ENCODE measurements at regions not wholly inside any gene's neighbourhood (a gene's known extent, or its start where the extent isn't known, plus 50 kb on each side); places are given as distances from the start of the nearest gene placed in this dataset.
A peak's percentile ranks its signal among the peaks of the same experiment; 100 is the strongest.
"Not testable (repeated sequence)": the region's sequence is repeated elsewhere in the genome, so short reads cannot be mapped to it uniquely, and the experiment has no call there.

DNA sequence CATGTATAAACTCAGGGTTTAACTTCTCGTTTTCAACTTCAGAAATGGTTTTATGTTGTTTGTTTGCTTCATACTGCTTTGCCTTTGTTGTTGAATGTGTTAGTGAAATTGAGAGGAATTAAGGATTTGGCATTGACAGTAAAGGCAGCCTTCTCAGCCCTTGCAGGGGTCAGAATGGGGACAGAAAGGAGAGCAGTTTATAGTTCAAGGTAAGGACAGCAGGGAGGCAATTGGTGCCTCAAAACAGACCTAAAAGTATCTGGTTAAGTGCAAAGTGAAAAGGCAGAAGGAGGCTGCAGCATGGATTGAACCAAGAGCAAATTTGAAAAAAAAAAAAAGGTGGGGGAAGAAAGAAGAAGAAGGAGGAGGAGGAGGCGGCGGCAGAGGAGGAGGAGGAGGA is 835.0 kb upstream of the ADGRL3 start:
- no peak for DNase-seq (ENCODE audit: low spot score)

DNA sequence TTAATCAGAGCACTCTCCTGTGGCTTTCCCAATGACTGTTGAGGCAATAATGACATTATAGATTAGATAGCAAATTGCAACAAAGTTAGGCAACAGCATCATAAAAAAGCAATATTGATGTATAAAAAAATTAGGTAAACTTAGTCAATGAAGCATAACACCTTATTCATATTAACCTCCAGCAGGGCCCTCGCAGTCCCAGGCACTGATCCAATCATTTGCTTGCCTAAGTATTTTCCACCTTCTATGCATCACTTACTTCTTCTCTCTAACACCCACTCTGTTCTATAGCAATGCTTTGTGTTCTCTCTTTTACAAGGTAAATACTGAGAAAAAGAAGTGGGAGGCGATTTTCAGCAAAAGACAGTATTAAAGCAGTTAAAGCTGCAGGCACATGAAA is 833.5 kb upstream of the ADGRL3 start:
- DNase-seq (ENCODE audit: low spot score): no peak

- no peak for DNase-seq (ENCODE audit: low spot score)
These were observed 831.1 kb upstream of the ADGRL3 start for GRCh38 chr4:60368986-60369385.

DNA sequence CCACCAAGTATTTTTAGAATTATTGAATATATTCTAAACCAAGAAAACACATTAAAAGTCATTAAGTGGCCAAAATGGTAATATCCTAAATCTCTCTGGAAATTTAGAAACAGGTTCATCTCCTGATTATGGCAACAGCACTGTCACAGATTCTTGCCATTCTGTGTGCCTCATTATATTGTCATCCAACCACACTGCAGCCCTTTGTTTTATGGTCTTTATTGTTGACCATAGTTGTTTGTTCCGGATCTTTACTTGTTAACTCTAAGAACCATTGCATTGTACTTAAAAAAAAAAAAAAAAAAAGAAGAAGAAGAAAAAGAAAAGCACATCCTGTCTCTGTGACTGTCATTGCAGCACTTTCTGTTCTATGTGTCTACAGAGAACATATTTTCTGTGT is 822.1 kb upstream of the ADGRL3 start:
- no peak for DNase-seq (ENCODE audit: low spot score)

- DNase-seq (ENCODE audit: low spot score): no peak
These were observed 815.6 kb upstream of the ADGRL3 start for GRCh38 chr4:60384516-60384915.

GRCh38 chr4:60389633-60390032 is 810.5 kb upstream of the ADGRL3 start:
- no peak for DNase-seq (ENCODE audit: low spot score)

- no peak for DNase-seq (ENCODE audit: low spot score)
These were observed 803.6 kb upstream of the ADGRL3 start for GRCh38 chr4:60396341-60397049.

GRCh38 chr4:60400593-60400992 is 799.5 kb upstream of the ADGRL3 start:
- no peak for DNase-seq (ENCODE audit: low spot score)

GRCh38 chr4:60404027-60404426 is 796.1 kb upstream of the ADGRL3 start:
- DNase-seq (ENCODE audit: low spot score): no peak

GRCh38 chr4:60422439-60422838 is 777.7 kb upstream of the ADGRL3 start:
- DNase-seq (ENCODE audit: low spot score): no peak

- DNase-seq (ENCODE audit: low spot score): not testable (repeated sequence)
These were observed 776.4 kb upstream of the ADGRL3 start for GRCh38 chr4:60423573-60424184.

- DNase-seq (ENCODE audit: low spot score): no peak
These were observed 767.2 kb upstream of the ADGRL3 start for GRCh38 chr4:60432911-60433310.

- no peak for DNase-seq (ENCODE audit: low spot score)
These were observed 757.1 kb upstream of the ADGRL3 start for GRCh38 chr4:60443068-60443467.

DNA sequence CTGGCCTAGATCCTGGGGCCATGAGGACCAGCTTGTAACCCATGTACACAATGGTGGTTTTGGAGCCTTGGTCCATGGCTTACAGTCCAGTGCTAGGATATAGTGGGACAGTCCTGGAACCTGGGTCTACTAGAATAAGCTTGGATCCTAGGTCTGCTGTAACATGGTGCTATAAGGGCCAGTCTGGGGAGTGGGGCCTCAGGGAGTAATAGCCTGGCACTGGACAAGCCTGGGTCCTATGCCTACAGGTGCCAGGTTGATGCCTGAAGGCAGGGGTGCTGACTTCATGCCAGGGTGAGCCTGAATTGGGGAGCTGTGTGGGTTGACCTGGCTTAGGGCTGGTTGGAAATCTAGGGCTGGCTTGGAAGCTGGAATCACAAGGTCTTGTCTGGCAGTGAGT is 756.3 kb upstream of the ADGRL3 start:
- no peak for DNase-seq (ENCODE audit: low spot score)

DNA sequence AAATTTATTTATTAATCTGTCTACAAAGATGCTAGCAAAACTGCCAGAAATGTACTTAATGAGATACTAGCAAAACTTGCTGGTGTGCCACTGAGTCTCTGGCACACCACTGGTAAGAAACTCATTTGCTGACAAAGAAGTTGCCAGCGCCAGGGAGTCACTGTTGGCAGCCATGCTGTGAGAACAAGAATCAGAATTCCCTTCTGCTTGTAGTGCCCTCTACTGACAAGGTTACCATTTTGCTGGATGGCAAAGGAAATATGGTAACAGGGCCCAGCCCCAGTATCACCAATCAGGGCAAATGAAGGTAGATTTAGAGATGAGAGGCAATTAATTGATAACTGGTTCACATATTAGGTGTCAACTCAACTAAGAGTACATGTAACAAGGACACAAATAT is 750.1 kb upstream of the ADGRL3 start:
- no peak for DNase-seq (ENCODE audit: low spot score)

- DNase-seq (ENCODE audit: low spot score): no peak
These were observed 747.9 kb upstream of the ADGRL3 start for GRCh38 chr4:60452266-60452665.

GRCh38 chr4:60455380-60455779 is 744.7 kb upstream of the ADGRL3 start:
- DNase-seq (ENCODE audit: low spot score): no peak

DNA sequence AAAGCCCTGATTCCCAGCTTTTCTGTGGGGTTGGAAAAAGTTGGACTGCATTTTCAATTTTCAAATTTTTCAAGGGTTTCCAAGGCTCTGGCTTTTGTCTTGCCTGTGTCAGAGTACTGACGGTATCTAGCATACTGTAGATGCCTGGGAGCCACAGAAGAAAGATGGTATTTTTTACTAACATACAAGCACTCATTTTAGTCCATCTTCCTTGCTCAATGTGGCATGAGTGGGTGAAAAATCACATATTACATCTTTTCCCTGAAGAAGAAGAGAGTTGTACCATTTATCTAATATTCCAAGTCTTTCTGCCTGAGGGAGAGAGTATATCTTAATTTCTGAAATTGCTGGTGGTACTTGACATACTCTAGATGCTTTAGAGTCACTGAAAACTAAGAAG is 738.6 kb upstream of the ADGRL3 start:
- DNase-seq (ENCODE audit: low spot score): no peak

DNA sequence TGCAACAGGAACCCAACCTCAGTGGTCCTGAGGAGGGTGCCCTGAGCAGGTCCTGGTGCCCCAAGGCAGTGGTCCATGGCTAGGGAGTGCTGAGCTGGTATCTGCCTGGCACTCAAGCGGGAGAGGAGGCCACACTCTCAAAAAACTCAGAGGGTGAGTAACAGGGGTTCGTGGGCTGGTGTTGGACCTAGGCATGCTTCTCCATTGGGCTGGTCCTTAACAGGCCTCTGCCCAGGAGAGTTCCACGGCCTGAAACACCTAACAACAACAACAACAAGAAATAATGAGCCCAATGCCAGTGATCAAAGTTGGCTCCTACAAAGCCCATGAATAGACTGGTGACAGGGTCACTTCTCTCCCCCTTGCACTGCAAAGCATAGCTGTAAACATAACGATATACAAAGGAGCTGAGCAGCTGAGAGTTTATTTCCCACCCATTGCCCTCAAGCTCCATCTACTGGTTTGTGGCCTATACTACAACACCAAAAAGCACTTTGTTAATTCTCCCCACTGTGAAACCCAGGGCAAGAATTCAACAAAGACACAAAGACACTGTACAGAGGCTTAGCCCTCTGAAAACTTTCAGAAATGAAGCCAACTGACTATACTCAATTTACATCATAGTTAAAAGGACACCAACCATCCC is 736.1 kb upstream of the ADGRL3 start:
- peak; percentile 55 for DNase-seq (ENCODE audit: low spot score)

- DNase-seq (ENCODE audit: low spot score): no peak
These were observed 717.2 kb upstream of the ADGRL3 start for GRCh38 chr4:60482921-60483351.

DNA sequence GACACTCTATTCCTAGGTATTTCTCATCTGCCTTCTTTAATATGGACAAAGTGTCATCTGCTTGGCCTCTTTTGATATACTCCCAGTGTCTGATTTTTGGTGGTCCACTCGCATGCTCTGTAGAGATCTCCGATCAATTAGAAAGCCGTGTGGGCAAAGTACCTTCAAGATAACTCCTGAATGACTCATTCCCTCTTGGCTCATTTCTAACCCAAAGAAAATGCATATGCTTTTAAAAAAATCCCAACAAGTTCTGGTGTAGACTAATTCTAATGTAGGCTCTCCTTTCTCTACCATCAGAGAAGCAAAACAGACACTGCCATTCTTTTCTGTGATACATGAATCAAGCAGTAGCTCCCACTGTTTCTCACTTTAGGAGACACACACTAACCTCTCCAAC is 714.9 kb upstream of the ADGRL3 start:
- DNase-seq (ENCODE audit: low spot score): no peak

- not testable (repeated sequence) for DNase-seq (ENCODE audit: low spot score)
These were observed 712.9 kb upstream of the ADGRL3 start for GRCh38 chr4:60487118-60487761.

DNA sequence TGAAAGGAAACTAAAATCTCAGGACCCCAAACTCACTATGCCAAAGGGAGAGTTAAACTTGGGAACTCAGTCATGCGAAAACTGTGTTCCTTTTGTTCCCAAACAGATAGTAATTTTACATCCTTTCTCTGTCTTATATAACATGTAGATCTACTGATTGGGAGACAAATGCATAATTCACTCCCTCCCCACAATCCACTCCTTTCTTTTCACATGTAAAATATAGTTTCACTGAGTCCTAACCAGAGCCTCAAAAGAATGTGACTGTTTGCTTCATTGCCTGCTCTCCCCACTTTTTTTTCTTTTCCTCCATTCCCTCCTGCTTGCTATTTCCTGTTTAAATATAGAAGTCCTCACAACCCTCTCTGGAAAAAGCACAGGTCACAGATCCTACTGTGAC is 699.3 kb upstream of the ADGRL3 start:
- no peak for DNase-seq (ENCODE audit: low spot score)
